ENCODE measurements at regions not wholly inside any gene's neighbourhood (a gene's known extent, or its start where the extent isn't known, plus 50 kb on each side); places are given as distances from the start of the nearest gene placed in this dataset.

GRCh38 chr2:150792780-150793300, 305.4 kb upstream of the RND3 start:
- DNase-seq (ENCODE audit: low read depth in 4 of 4, low spot score in 2 of 4), result no peak

- DNase-seq (ENCODE audit: low read depth in 4 of 4, low spot score in 2 of 4), result no peak
Observed at GRCh38 chr2:150791567-150791966, 304.1 kb upstream of the RND3 start.

GRCh38 chr2:150789376-150789905, 302.0 kb upstream of the RND3 start:
- no peak for DNase-seq (ENCODE audit: low read depth in 4 of 4, low spot score in 2 of 4)

GRCh38 chr2:150788426-150789140, 301.1 kb upstream of the RND3 start:
- no peak for DNase-seq (ENCODE audit: low read depth in 4 of 4, low spot score in 2 of 4)

- DNase-seq (ENCODE audit: low read depth in 4 of 4, low spot score in 2 of 4), result no peak
Observed at GRCh38 chr2:150787353-150788093, 300.1 kb upstream of the RND3 start.

- DNase-seq (ENCODE audit: low read depth in 4 of 4, low spot score in 2 of 4), result no peak
Observed at GRCh38 chr2:150784389-150784788, 296.9 kb upstream of the RND3 start.

GRCh38 chr2:150783896-150784295, 296.4 kb upstream of the RND3 start:
- no peak for DNase-seq (ENCODE audit: low read depth in 4 of 4, low spot score in 2 of 4)

GRCh38 chr2:150783015-150783414, 295.5 kb upstream of the RND3 start:
- no peak for DNase-seq (ENCODE audit: low read depth in 4 of 4, low spot score in 2 of 4)

GRCh38 chr2:150782613-150783012, 295.1 kb upstream of the RND3 start:
- DNase-seq (ENCODE audit: low read depth in 4 of 4, low spot score in 2 of 4), result no peak

- no peak for DNase-seq (ENCODE audit: low read depth in 4 of 4, low spot score in 2 of 4)
Observed at GRCh38 chr2:150781142-150781541, 293.7 kb upstream of the RND3 start.

GRCh38 chr2:150778828-150779227, 291.4 kb upstream of the RND3 start:
- no peak for DNase-seq (ENCODE audit: low read depth in 4 of 4, low spot score in 2 of 4)

GRCh38 chr2:150769421-150769820, 282.0 kb upstream of the RND3 start:
- no peak for DNase-seq (ENCODE audit: low read depth in 4 of 4, low spot score in 2 of 4)

GRCh38 chr2:150767991-150768746, 280.7 kb upstream of the RND3 start:
- DNase-seq (ENCODE audit: low read depth in 4 of 4, low spot score in 2 of 4), result peak in 2 of 4 donors; percentile 56 to 60

- DNase-seq (ENCODE audit: low read depth in 4 of 4, low spot score in 2 of 4), result no peak
Observed at GRCh38 chr2:150762571-150762970, 275.1 kb upstream of the RND3 start.

- DNase-seq (ENCODE audit: low read depth in 4 of 4, low spot score in 2 of 4), result no peak
Observed at GRCh38 chr2:150759531-150759930, 272.1 kb upstream of the RND3 start.

- DNase-seq (ENCODE audit: low read depth in 4 of 4, low spot score in 2 of 4), result no peak
Observed at GRCh38 chr2:150759106-150759505, 271.6 kb upstream of the RND3 start.

- no peak for DNase-seq (ENCODE audit: low read depth in 4 of 4, low spot score in 2 of 4)
Observed at GRCh38 chr2:150752229-150752628, 264.8 kb upstream of the RND3 start.

GRCh38 chr2:150750720-150751119, 263.3 kb upstream of the RND3 start:
- no peak for DNase-seq (ENCODE audit: low read depth in 4 of 4, low spot score in 2 of 4)

- DNase-seq (ENCODE audit: low read depth in 4 of 4, low spot score in 2 of 4), result no peak
Observed at GRCh38 chr2:150742094-150742493, 254.6 kb upstream of the RND3 start.

- DNase-seq (ENCODE audit: low read depth in 4 of 4, low spot score in 2 of 4), result no peak
Observed at GRCh38 chr2:150735894-150736498, 248.5 kb upstream of the RND3 start.
